Right ventricle myocardium inferior (tissue), 1 donor: ENCODE measurements at regions not wholly inside any gene's neighbourhood (a gene's known extent, or its start where the extent isn't known, plus 50 kb on each side); places are given as distances from the start of the nearest gene placed in this dataset.
"Not testable (repeated sequence)": the region's sequence is repeated elsewhere in the genome, so short reads cannot be mapped to it uniquely, and the experiment has no call there.

ENCODE experiments used
- ATAC-seq: fragments of 200-7000 bp; cut with Tn5 transposase; one replicate; pipeline ENCODE4 v1.9.1; 2020; ENCODE audit warnings: mild to moderate bottlenecking, moderate library complexity
- DNase-seq: peaks from one replicate; pipeline ENCODE4 v3.0.0; 2021; ENCODE audit errors: missing footprints
- intact Hi-C: fragments of 100-400 bp; cut with DNase I; formaldehyde crosslinking; loops from one replicate; pipeline ENCODE4 v1.11.0; 2022
- donor health status: DM: no; HTN: yes; CAD: no; lungs with severe emphysema.

DNA sequence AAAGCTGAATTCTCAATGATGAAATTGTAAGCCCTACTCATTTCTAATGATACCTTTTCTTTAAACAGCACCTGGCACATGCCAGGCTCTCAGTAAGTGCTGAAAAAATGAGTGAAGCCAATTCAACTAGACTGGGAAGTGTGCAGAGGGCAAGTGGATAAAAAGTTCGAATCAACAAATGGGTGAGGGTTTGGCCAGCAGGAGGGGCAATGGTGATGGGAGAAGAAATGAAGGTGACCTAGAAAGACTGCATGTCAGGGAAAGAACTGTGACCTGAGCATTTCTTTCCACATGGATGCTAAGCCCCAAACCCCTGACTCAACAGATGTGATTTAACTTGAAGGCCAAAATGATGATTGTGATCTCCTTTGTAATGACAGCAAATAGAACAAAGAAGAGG lies 54.6 kb downstream of the DKK1 start:
- intact Hi-C loops = no loop called here
- DNase-seq = no peak
- ATAC-seq = no peak

GRCh38 chr10:52374207-52374606 lies 60.1 kb downstream of the DKK1 start:
- ATAC-seq, DNase-seq, intact Hi-C loops: not testable (repeated sequence)

DNA sequence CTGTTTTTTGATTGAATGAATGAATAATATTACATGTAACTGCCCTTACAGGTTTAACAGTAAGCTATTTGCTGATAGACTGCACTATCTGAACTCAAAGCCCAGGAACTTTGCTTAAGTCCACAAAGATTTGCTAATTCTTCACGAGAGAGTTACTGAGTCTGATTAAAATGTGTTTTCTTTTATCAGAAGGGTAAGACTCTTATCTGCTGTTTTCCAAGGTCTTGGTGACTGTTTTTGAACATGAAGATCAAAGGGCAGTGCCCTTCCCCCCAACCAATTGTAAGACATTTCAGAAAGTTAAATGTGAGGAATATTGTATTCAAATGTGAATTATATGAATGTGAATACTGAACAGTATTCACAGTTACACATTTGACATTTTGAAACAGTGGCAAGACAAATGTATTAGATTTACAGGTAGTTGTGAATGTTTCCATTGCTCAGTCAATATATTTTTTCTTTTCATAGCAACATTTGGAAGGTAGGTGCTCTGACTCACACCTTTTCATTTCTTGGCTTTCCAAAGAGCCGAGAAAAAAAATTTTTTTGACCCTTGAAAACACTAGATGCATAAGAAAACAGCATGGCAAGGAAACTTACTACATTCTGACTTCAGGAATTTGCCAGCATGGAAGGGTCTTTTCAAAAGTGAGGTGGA lies 62.7 kb downstream of the DKK1 start:
- no peak for ATAC-seq
- no peak for DNase-seq
- intact Hi-C loops = no loop called here

GRCh38 chr10:52378124-52378523 lies 64.0 kb downstream of the DKK1 start:
- ATAC-seq (no peak), DNase-seq (no peak)
- intact Hi-C loops = no loop called here

- no peak for ATAC-seq
- no peak for DNase-seq
- intact Hi-C loops = no loop called here
Observed at GRCh38 chr10:52379287-52379686, 65.2 kb downstream of the DKK1 start.

GRCh38 chr10:52383088-52383487 lies 69.0 kb downstream of the DKK1 start:
- no peak for DNase-seq
- no peak for ATAC-seq
- intact Hi-C loops = no loop called here

- DNase-seq = no peak
- intact Hi-C loops = no loop called here
- no peak for ATAC-seq
Observed at GRCh38 chr10:52387744-52388143, 73.7 kb downstream of the DKK1 start.

- no peak for DNase-seq
- intact Hi-C loops = no loop called here
- no peak for ATAC-seq
Observed at GRCh38 chr10:52390388-52390787, 76.3 kb downstream of the DKK1 start.

- no peak for DNase-seq
Observed at GRCh38 chr10:52391927-52392602, 78.0 kb downstream of the DKK1 start.

DNA sequence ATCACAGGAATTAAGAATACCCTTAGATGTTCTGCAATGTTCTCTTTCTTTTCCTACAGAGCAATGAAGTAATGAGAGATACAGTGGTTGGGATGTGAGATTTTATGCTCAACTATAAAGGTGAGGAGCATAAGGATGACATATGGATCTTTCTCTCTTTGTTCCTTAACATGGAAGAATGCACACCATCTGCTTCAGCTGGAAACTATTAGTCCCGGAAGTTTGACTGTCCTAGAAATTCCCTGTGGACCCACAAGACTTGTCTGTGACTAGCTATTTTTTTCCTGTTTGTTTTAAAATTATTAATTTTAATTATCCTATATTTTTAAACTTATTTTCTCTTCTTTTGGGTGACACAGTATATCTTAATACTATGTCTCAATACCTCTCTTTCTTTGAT lies 80.2 kb downstream of the DKK1 start:
- DNase-seq = no peak
- ATAC-seq = no peak
- intact Hi-C loops = no loop called here

More at GRCh38 chr10:52391927-52392602, 78.0 kb downstream of the DKK1 start:
- intact Hi-C loops = no loop called here
- no peak for ATAC-seq

- ATAC-seq (no peak), DNase-seq (no peak)
- intact Hi-C loops = no loop called here
Observed at GRCh38 chr10:52400562-52400961, 86.5 kb downstream of the DKK1 start.

DNA sequence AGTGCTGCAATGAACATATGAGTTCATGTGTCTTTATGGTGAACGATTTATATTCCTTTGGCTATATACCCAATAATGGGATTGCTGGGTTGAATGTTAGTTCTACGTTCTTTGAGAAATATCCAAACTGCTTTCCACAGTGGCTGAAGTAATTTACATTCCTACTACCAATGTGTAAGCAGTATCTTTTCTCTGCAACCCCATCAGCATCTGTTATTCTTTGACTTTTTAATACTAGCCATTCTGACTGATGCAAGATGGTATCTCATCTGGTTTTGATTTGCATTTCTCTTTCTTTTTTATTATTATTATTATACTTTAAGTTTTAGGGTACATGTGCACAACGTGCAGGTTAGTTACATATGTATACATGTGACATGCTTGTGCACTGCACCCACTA lies 89.7 kb downstream of the DKK1 start:
- ATAC-seq, DNase-seq, intact Hi-C loops: not testable (repeated sequence)

GRCh38 chr10:52409195-52409594 lies 95.1 kb downstream of the DKK1 start:
- intact Hi-C loops = no loop called here
- DNase-seq = no peak
- no peak for ATAC-seq

- no peak for DNase-seq
- intact Hi-C loops = no loop called here
- no peak for ATAC-seq
Observed at GRCh38 chr10:52409928-52410327, 95.8 kb downstream of the DKK1 start.

GRCh38 chr10:52410916-52411315 lies 96.8 kb downstream of the DKK1 start:
- no peak for ATAC-seq
- DNase-seq = no peak
- intact Hi-C loops = no loop called here

- intact Hi-C loops = no loop called here
Observed at GRCh38 chr10:52419281-52419680, 105.2 kb downstream of the DKK1 start.

GRCh38 chr10:52420656-52421055 lies 106.6 kb downstream of the DKK1 start:
- ATAC-seq = no peak

More at GRCh38 chr10:52419281-52419680, 105.2 kb downstream of the DKK1 start:
- no peak for DNase-seq
- no peak for ATAC-seq

GRCh38 chr10:52423369-52423768 lies 109.3 kb downstream of the DKK1 start:
- no peak for ATAC-seq
- DNase-seq = no peak
- intact Hi-C loops = no loop called here

More at GRCh38 chr10:52420656-52421055, 106.6 kb downstream of the DKK1 start:
- intact Hi-C loops = no loop called here
- no peak for DNase-seq

DNA sequence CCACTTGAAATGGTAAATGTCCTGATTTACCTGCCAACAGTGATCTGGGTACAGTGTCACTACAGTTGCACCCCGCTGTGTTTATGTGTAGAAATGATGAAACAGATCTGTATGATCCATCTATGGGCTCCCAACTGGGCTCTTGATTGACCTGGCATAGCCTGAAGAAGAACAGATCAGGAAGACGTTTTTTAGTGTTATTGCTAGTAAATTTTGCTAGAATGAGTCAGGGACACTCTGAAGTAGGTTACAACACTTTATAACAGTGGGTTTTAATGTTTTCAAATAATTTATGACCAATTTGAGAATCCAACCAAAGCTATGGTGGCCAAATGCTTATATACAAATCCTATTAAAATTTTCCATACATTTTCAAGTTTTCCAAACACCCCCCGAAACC lies 110.3 kb downstream of the DKK1 start:
- ATAC-seq (no peak), DNase-seq (no peak)
- intact Hi-C loops = no loop called here

DNA sequence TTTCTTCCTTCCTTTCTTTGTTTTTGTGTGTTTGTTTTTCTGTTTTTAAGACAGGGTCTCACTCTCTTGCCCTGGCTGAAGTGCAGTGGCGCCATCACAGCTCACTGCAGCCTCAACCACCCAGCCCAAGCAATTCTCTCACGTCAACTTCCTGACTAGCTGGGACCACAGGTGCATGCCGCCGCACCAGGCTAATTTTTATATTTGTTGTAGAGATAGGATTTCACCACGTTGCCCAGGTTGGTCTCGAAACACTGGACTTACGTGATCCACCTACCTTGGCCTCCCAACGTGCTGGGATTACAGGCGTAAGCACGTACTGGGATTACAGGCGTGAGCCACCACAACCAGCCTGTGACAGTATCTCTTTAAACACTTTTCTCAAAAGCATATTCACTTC lies 120.7 kb downstream of the DKK1 start:
- DNase-seq (no peak), ATAC-seq (no peak)
- intact Hi-C loops = no loop called here

GRCh38 chr10:52436664-52437063 lies 122.6 kb downstream of the DKK1 start:
- intact Hi-C loops = no loop called here
- ATAC-seq (no peak), DNase-seq (no peak)
